K562 (cell line): ENCODE measurements at regions not wholly inside any gene's neighbourhood (a gene's known extent, or its start where the extent isn't known, plus 50 kb on each side); places are given as distances from the start of the nearest gene placed in this dataset.

Source experiments
- ATAC-seq: fragments of 200-7000 bp; cut with Tn5 transposase; 3 replicates; pipeline ENCODE4 v1.9.1; 2020; ENCODE audit warnings: moderate library complexity
- BruUV-seq: library from RNA; stranded (reverse); fragments of 400-500 nt; replicated peaks from 2 replicates; lab custom pipeline; 2021; lab: Mats Ljungman, UMichigan
- CTCF ChIA-PET: fragments of 300-600 bp; formaldehyde crosslinking; extraction: SDS; loops from one replicate; lab custom pipeline; 2021; ENCODE audit warnings: low intra/inter-chr PET ratio; lab: Yijun Ruan, JAX
- POLR2A ChIA-PET: fragments of 300-600, 350-650 bp; sonication (Branson Sonifier 250); formaldehyde crosslinking; extraction: SDS; loops from one replicate; lab custom pipeline; 2021; ENCODE audit warnings: antibody characterized with exemption, inconsistent platforms; lab: Yijun Ruan, JAX
- DNase-seq, 4 experiments: peaks; one replicate each; pipeline versions ENCODE4 v3.0.0 to v3.0.0-alpha.2; 2011 to 2018; ENCODE audit warnings: low spot score in 3 of 4, mixed read lengths in 3 of 4; ENCODE audit errors: extremely low read depth in 1 of 4
- FAIRE-seq: peaks from 2 replicates; lab custom pipeline; 2011; peaks lifted over from hg19 to GRCh38; lab: Jason Lieb, UNC
- H2AFZ ChIP-seq: 2 replicates; pipeline ENCODE4 v1.6.0; 2011; ENCODE audit warnings: low read depth, low read length, control low read depth, inconsistent platforms
- H3K27ac ChIP-seq: fragments of 200-600 bp; 3 replicates; pipeline ENCODE4 v1.8.0; 2011; ENCODE audit warnings: low read depth, mild to moderate bottlenecking, control low read depth, inconsistent platforms, low read length, moderate library complexity, mixed read lengths; ENCODE audit errors: extremely low read depth
- H3K27me3 ChIP-seq, 2 experiments: fragments of 300-600 bp in 1 of 2; 2 replicates in 1 of 2; 3 replicates in 1 of 2; pipeline versions ENCODE4 v1.6.0 to v1.8.0; 2011; ENCODE audit warnings: inconsistent platforms in 2 of 2, low read length in 2 of 2, mild to moderate bottlenecking in 1 of 2, mixed read lengths in 1 of 2, moderate library complexity in 1 of 2; ENCODE audit not compliant: control insufficient read depth in 2 of 2, insufficient read depth in 2 of 2
- H3K36me3 ChIP-seq: fragments of 300-600 bp; 3 replicates; pipeline ENCODE4 v1.8.0; 2011; ENCODE audit warnings: mild to moderate bottlenecking, low read length, inconsistent platforms; ENCODE audit not compliant: control insufficient read depth, insufficient read depth
- H3K4me1 ChIP-seq, 2 experiments: fragments of 200-600 bp in 1 of 2; replicated peaks in 1 of 2; 2 replicates in 1 of 2; 3 replicates in 1 of 2; pipeline versions ENCODE4 v1.5.1 to v1.8.0; 2011; ENCODE audit warnings: inconsistent platforms in 2 of 2, low read length in 2 of 2, mild to moderate bottlenecking in 1 of 2, mixed read lengths in 1 of 2, moderate library complexity in 1 of 2; ENCODE audit not compliant: control insufficient read depth in 2 of 2, insufficient read depth in 2 of 2
- H3K4me2 ChIP-seq: 2 replicates; pipeline ENCODE4 v1.6.1; 2011; ENCODE audit warnings: low read length, control low read depth, inconsistent platforms, mixed read lengths; ENCODE audit not compliant: insufficient read depth
- H3K4me3 ChIP-seq: fragments of 200-600 bp; sonication (generic), shearing (Covaris generic); 2 replicates; pipeline ENCODE4 v1.5.1; 2016; ENCODE audit warnings: control low read depth, inconsistent platforms
- H3K79me2 ChIP-seq: fragments of 200-600 bp; 3 replicates; pipeline ENCODE4 v1.8.0; 2011; ENCODE audit warnings: low read length, inconsistent platforms; ENCODE audit not compliant: control insufficient read depth, insufficient read depth
- H3K9ac ChIP-seq, 2 experiments: 2 replicates each; pipeline versions ENCODE4 v1.6.0 to v1.6.1; 2011; ENCODE audit warnings: low read depth in 2 of 2, low read length in 2 of 2, control low read depth in 1 of 2, inconsistent platforms in 1 of 2, mild to moderate bottlenecking in 1 of 2, mixed read lengths in 1 of 2; ENCODE audit not compliant: insufficient read depth in 1 of 2
- H3K9me1 ChIP-seq: one replicate; pipeline ENCODE4 v1.6.0; 2011; ENCODE audit warnings: inconsistent platforms, mild to moderate bottlenecking, low read length, moderate library complexity; ENCODE audit not compliant: control insufficient read depth, insufficient read depth
- H3K9me3 ChIP-seq: replicated peaks from 2 replicates; pipeline ENCODE4 v1.5.1; 2011; ENCODE audit warnings: low read depth, low read length, inconsistent platforms; ENCODE audit not compliant: control insufficient read depth, insufficient read depth
- H4K20me1 ChIP-seq: replicated peaks from 2 replicates; pipeline ENCODE4 v1.6.1; 2011; ENCODE audit warnings: low read length, inconsistent platforms, mixed read lengths; ENCODE audit not compliant: control insufficient read depth, insufficient read depth
- HNRNPK ChIP-seq: fragments of 200-400 bp; formaldehyde crosslinking; IDR thresholded peaks from one replicate; pipeline ENCODE4 v1.6.1; 2018; ENCODE audit warnings: mild to moderate bottlenecking, low read depth, low read length; ENCODE audit not compliant: poor library complexity, severe bottlenecking
- RBM39 ChIP-seq: fragments of 200-400 bp; formaldehyde crosslinking; optimal IDR thresholded peaks from 2 replicates; pipeline ENCODE3; 2018; ENCODE audit warnings: low read depth, low read length
- SMAD1 ChIP-seq: fragments of 150-350 bp; IDR thresholded peaks from 2 replicates; pipeline ENCODE4 v1.6.1; 2014; ENCODE audit warnings: low read length, low read depth; ENCODE audit not compliant: partially characterized antibody
- ZNF518B ChIP-seq: fragments of 250-450 bp; sonication (Bioruptor Pico); IDR thresholded peaks from 2 replicates; pipeline ENCODE4 v1.5.0; 2021; ENCODE audit warnings: mild to moderate bottlenecking, moderate library complexity
- ZNF77 ChIP-seq: fragments of 250-450 bp; sonication (Bioruptor Pico); IDR thresholded peaks from 2 replicates; pipeline ENCODE4 v1.5.0; 2020
- ZSCAN32 ChIP-seq: fragments of 450-650 bp; formaldehyde crosslinking; IDR thresholded peaks from 2 replicates; pipeline ENCODE4 v1.4.0; 2020; ENCODE audit warnings: mild to moderate bottlenecking, moderate library complexity
- WGBS: fragments of 100-300 bp; shearing (Covaris generic); methylation state at CpG from one replicate; pipeline ENCODE4 v1.1.6; 2016; ENCODE audit warnings: low coverage, mixed read lengths; ENCODE audit not compliant: insufficient coverage; ENCODE audit errors: missing lambda C conversion rate; 5-methylcytosine and 5-hydroxymethylcytosine counted together
- in situ Hi-C: fragments of 300-500 bp; cut with MboI; formaldehyde crosslinking; loops from 4 replicates; pipeline ENCODE4 v1.15.0; 2018; ENCODE audit warnings: inconsistent platforms, mixed read lengths
- intact Hi-C: fragments of 100-400 bp; cut with micrococcal nuclease; formaldehyde crosslinking; loops from 2 replicates; pipeline ENCODE4 v1.14.2; 2022
- TF ChIP-seq, protein P1 (sequence below), 2 experiments: IDR thresholded peaks in 1 of 2; conservative IDR thresholded peaks in 1 of 2; 2 replicates each; pipeline ENCODE4 v1.6.1; 2016; ENCODE audit warnings: low read depth in 2 of 2, mild to moderate bottlenecking in 1 of 2, missing compliant biosample characterization in 1 of 2, missing genetic modification characterization in 1 of 2, moderate library complexity in 1 of 2
- TF ChIP-seq, protein P2 (sequence below), 2 experiments: fragments of 150-350 bp in 1 of 2; IDR thresholded peaks; 2 replicates each; pipeline ENCODE4 v1.6.1; 2012 to 2016; ENCODE audit warnings: low read depth in 2 of 2, low read length in 2 of 2, mild to moderate bottlenecking in 1 of 2, moderate library complexity in 1 of 2
- TF ChIP-seq, protein P3 (sequence below): sonication (generic); formaldehyde crosslinking; IDR thresholded peaks from 2 replicates; pipeline ENCODE4 v1.5.0; 2020; ENCODE audit warnings: missing genetic modification reagents

DNA sequence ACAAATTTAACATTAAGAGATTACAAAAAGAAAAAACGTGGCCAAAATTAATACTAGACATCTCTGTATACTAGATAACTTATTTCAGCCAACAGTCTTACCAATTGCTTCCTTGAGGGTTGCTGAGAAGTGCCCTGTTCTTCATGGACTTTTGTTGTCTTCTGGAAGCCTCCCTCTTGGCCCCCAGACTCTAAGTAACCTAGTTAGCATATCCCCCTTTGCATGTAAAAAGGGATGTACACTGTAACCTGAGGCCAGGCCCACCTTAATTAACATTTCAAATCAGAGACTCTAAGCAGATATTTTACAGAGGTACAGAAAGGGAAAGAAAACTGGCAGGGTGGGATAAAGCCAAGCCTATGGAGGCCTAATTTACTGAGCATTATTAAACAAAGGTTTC lies 1047.3 kb downstream of the ADGRL2 start:
- no peaks in the 10 kb centered on the region for H3K27me3 ChIP-seq
- H3K4me3 ChIP-seq: no peak overlapping the region
- H2AFZ ChIP-seq: no peak overlapping the region
- in situ Hi-C loops (no loop called here), intact Hi-C loops (no loop called here)
- no peak for FAIRE-seq
- H3K27ac ChIP-seq: no peak overlapping the region
- TF ChIP-seq RBM39: no peak
- TF ChIP-seq, protein P1, sequence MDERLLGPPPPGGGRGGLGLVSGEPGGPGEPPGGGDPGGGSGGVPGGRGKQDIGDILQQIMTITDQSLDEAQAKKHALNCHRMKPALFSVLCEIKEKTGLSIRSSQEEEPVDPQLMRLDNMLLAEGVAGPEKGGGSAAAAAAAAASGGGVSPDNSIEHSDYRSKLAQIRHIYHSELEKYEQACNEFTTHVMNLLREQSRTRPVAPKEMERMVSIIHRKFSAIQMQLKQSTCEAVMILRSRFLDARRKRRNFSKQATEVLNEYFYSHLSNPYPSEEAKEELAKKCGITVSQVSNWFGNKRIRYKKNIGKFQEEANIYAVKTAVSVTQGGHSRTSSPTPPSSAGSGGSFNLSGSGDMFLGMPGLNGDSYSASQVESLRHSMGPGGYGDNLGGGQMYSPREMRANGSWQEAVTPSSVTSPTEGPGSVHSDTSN (CRISPR knock-in tag; IDR thresholded peaks at IDR 0.05; ENCODE audit: low read depth): no peak
- TF ChIP-seq, protein P1 (tag; conservative IDR thresholded peaks at IDR 0.05; ENCODE audit: low read depth): no peak
- TF ChIP-seq, protein P2, sequence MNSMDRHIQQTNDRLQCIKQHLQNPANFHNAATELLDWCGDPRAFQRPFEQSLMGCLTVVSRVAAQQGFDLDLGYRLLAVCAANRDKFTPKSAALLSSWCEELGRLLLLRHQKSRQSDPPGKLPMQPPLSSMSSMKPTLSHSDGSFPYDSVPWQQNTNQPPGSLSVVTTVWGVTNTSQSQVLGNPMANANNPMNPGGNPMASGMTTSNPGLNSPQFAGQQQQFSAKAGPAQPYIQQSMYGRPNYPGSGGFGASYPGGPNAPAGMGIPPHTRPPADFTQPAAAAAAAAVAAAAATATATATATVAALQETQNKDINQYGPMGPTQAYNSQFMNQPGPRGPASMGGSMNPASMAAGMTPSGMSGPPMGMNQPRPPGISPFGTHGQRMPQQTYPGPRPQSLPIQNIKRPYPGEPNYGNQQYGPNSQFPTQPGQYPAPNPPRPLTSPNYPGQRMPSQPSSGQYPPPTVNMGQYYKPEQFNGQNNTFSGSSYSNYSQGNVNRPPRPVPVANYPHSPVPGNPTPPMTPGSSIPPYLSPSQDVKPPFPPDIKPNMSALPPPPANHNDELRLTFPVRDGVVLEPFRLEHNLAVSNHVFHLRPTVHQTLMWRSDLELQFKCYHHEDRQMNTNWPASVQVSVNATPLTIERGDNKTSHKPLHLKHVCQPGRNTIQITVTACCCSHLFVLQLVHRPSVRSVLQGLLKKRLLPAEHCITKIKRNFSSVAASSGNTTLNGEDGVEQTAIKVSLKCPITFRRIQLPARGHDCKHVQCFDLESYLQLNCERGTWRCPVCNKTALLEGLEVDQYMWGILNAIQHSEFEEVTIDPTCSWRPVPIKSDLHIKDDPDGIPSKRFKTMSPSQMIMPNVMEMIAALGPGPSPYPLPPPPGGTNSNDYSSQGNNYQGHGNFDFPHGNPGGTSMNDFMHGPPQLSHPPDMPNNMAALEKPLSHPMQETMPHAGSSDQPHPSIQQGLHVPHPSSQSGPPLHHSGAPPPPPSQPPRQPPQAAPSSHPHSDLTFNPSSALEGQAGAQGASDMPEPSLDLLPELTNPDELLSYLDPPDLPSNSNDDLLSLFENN (IDR thresholded peaks at IDR 0.05; ENCODE audit: low read depth in 2 of 2, low read length in 2 of 2): no peak
- TF ChIP-seq ZNF518B (CRISPR knock-in tag): no peak
- TF ChIP-seq, protein P3, sequence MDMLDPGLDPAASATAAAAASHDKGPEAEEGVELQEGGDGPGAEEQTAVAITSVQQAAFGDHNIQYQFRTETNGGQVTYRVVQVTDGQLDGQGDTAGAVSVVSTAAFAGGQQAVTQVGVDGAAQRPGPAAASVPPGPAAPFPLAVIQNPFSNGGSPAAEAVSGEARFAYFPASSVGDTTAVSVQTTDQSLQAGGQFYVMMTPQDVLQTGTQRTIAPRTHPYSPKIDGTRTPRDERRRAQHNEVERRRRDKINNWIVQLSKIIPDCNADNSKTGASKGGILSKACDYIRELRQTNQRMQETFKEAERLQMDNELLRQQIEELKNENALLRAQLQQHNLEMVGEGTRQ (CRISPR knock-in tag): no peak
- TF ChIP-seq ZNF77 (CRISPR knock-in tag): no peak
- TF ChIP-seq ZSCAN32 (CRISPR knock-in tag): no peak
- TF ChIP-seq HNRNPK: no peak
- no peak for TF ChIP-seq SMAD1
- TF ChIP-seq, all 486 proteins: peak for 0
- H3K79me2 ChIP-seq: no peaks in the 10 kb centered on the region
- BruUV-seq: no TSS peak
- H3K9me1 ChIP-seq: no peaks in the 10 kb centered on the region
- H3K4me1 ChIP-seq: no peaks in the 10 kb centered on the region
- no peaks in the 10 kb centered on the region for H3K36me3 ChIP-seq
- H3K9ac ChIP-seq: no peak overlapping the region
- ChIA-PET CTCF (no interaction called here), POLR2A (no interaction called here)
- DNase-seq: no peak
- H3K4me2 ChIP-seq: no peak overlapping the region
- WGBS: 0% methylated on average over 1 of the region's 1 CpG
- no peaks in the 10 kb centered on the region for H4K20me1 ChIP-seq
- H3K9me3 ChIP-seq: no peaks in the 10 kb centered on the region
- no peak for ATAC-seq
